Lung microvascular endothelial cell (primary cell): ENCODE measurements at regions not wholly inside any gene's neighbourhood (a gene's known extent, or its start where the extent isn't known, plus 50 kb on each side); places are given as distances from the start of the nearest gene placed in this dataset.

ENCODE experiments used
- DNase-seq, 2 donors: peaks; one replicate each; pipeline versions ENCODE4 v3.0.0 to v3.0.0-alpha.2; 2010; ENCODE audit warnings: low read depth in 2 of 2

DNA sequence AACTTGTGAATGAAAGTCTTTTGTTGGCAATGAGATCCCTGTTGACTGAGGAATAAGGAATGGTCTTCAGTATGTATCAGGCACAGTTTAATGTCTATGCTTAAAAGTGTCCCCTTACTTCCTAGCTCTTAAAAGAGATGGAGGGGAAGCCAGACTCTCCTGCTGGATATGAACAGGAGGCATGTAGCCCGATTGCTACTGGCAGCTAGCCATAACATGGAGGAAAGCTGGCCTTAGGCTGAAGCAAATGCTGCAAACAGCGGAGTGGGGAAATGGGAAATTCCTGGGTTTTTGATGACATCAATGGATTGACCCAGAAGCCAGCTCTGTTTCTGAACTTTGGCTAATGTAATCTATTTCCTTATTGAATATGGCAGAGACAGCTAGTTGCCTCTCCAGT is 266.1 kb downstream of the SLC4A3 start:
- DNase-seq: no peak

DNA sequence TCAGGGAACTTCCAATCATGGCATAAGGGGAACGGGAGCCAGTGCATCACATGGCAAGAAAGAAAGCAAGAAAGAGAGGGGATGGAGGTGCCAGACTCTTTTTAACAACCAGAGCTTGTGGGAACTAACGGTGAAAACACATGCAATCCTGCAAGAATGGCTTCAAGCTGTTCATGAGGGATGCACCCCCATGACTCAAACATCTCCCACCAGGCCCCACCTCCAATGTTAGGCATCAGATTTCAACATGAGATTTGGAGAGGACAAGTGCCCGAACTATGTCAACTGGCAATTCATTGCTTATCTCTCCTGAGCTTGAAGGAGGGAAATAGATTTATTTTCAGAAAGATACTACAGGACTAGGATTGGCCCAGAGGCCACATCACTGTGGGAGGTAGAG is 270.0 kb downstream of the SLC4A3 start:
- no peak for DNase-seq

DNA sequence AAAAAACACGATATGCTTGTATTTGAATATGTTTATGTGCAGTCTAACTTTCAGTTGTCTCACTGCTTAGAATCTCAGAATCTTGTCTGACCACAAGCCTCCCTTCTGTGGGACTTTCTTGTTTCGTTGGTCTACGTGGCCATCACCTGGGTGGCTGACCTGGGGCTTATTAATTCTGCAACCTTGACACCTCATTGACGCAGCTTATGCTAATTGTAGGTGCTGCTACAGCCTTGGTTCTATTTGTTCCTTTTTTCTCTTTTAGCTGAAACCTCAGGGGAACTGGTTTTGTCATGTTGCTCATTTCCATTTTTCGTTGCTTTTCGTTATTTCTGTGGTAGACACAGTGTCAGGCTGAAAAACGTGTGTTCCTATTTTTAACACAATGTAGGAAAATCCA is 273.7 kb downstream of the SLC4A3 start:
- no peak for DNase-seq

DNA sequence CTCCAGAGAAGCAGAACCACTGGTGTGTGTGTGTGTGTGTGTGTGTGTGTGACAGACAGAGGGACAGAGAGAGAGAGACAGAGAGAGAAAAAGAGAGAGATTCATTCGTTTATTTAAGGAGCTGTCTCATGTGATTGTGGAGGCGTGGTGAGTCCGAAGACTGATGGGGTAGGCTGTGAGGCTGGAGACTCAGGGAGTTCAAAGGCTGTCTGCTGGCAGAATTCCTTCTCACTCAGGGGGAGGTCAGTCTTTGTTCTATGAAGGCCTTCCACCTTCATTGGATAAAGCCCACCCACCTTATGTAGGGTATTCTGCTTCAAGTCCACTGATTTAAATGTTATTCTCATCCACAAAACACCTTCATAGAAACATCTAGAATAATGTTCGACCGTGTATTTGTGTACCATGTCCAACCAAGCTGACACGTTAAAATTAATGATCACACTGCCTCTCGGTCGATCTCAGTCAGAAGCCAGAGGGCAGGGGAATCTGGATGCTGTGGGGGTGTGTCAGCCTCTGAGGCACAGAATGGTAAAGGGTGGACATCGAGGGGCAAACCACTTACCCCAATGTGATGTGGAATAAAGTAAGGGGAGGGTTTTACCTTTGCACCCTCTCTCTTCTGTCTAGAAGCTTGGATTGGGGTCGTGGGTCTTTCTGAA is 275.6 kb downstream of the SLC4A3 start:
- no peak for DNase-seq

DNA sequence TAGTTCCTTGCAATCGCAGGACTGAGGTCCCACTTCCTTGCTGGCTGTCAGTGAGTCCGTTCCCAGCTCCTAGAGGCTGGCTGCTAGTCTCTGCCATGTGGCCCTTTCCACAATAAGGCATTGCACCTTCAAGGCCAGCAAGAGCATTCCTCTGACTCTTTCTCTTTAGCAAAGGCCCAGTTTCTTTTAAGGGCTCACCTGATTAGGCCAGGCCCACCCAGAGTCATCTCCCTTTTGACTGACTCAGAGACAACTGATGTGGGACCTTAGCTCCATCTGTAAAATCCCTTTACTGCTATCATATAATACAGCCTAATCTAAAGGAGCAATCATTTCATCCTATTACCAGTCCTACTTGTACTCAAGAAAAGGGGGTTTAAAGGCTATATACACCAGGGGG is 278.2 kb downstream of the SLC4A3 start:
- no peak for DNase-seq

DNA sequence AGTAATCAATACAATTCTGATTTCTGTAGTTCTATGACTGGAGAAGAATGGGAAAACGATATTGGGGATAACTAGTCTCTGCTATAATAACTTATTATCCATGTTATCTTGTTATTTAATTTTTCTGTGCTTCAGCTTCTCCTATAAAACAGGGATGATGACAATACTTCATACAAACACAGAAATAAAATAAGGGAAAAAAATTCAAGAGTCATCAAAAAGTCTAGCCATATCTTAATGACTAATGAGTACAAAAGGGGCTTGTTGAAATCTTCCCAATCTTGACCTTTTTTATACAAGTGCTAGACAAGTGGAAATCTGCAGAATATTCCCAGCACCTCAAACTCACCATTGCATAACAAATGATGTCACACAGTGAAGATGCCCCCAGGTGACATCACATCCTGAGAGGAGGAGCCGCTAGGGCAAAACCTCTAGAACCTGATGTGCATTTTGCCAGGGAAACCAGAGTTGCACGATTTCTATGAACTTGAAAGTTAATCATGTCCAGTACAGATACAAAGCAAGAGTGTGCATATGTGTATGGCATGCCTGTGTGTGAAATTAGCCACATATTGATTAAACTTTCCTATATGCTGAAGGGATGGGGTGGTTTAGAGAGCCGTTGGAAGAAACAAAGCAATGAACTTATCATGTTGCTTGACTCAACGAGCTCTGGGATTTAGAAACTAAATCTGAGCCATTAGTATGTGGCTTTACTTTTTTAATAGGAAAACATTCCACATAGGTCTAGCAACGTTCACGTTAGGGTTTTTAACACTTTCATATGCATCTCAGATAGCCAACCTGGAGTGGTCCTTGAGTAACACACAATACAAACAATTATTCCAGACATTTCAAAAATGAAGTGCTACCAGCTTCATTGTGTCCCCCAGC is 278.9 kb downstream of the SLC4A3 start:
- no peak for DNase-seq

DNA sequence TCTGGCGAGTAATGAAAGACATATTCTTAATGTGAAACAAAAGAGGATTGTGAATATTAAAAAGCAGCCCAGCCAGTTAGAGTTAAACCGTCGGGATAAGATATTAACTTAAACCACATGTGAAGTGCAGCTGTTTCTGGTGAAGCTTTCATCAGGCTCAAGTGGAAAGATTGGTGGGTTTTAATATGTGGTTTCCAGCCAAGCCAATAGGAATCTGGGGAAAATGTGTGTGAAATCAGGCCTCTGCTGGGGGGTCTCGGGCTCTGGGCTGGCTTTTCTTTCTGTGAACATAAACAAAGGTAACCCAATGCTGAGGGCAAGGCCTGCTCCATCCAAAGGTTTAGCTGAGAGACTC is 279.6 kb downstream of the SLC4A3 start:
- DNase-seq: no peak

DNA sequence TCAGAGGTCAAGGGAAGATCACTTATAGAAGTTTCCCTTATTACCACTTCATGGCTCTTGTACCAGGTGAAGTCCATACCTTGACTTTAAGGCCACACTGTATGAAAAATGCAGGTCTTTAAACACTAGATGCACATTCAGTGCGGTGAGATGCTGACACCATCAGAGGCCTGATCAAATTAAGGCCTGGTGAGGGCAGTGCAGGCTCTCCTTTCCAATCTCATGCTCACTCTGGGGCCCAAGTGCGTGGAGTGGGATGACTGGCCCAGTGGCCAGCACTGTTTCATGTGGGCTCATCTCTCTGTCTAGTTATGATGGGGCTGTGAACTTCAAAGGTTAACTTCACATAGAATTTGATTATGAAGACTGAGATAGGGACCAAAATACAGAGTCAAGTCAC is 281.1 kb downstream of the SLC4A3 start:
- no peak for DNase-seq

DNA sequence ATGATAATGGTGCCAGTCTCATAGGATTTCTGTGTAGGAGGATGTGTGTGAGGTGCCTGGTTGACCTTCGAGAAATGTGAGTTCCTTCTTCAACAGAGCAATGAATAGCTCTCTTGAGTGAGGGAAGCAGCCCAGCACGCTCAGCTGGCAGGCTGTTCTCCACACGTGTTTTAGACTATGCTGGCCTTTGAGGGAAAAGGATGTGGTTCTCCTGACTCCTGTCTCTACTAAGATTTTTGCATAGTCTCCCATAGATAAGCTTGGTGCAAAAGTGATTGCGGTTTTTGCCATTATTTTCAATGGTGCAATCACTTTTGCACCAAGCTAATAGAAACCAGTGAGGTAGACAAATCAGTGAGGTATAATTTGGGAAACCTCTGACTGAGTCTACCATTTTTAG is 284.1 kb downstream of the SLC4A3 start:
- DNase-seq: no peak

DNA sequence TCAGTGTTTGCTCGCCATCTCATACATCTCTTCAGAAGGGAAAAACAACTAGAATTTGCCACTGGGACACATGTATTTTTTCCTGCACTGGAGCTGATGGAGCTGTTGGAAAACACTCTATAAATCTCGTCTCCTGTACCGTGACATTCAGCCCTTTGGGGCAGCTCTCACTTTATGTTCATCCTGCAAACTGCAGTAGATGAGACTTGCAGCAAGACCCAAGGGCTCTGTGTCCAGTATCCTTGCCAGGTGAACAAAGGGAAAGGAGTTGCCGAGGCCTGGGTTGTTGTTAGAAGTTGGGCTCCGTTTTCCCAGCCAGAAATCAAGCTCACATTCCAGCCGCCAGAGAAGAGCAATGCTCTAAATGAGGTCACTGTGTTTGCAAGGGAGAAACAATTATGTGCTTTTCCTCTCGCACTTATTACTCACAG is 285.1 kb downstream of the SLC4A3 start:
- no peak for DNase-seq

DNA sequence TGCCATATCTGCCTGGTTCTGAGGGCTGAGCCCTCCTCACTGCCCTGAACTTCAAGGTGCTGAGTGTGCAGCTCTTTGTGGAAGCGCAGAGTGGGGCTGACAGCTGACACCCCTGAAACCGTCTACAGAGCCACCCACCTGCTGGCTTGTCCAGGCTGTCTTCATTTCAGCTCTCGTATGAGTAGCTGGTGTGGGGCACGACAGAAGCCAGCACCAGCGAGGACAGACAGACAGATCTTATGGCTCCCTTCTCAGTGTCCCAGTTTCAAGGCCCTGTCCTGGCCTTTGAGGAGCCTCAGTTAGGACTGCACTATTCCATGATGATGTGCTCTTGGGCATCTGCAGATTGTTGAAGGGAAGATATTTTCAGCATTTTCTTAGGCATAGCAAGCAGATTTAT is 287.1 kb downstream of the SLC4A3 start:
- no peak for DNase-seq

DNA sequence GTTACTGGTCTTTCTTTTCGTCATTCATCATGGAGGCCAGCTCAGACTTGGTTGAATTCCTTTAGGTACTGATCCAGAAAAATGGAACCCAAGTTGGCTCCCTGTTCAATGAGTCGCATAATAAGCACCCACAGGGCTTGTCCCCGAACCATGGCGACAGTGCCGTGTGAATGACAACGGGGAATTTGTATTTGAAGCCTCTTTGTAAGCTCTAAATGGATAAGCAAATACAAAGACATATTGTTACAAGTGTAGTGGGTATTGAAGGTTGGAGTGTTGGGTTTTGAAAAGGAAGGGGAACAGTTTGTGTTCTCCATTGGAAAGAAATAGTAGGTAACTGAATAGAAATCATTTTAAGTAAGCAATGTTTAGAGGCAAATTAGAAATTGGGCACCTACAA is 288.9 kb downstream of the SLC4A3 start:
- no peak for DNase-seq

DNA sequence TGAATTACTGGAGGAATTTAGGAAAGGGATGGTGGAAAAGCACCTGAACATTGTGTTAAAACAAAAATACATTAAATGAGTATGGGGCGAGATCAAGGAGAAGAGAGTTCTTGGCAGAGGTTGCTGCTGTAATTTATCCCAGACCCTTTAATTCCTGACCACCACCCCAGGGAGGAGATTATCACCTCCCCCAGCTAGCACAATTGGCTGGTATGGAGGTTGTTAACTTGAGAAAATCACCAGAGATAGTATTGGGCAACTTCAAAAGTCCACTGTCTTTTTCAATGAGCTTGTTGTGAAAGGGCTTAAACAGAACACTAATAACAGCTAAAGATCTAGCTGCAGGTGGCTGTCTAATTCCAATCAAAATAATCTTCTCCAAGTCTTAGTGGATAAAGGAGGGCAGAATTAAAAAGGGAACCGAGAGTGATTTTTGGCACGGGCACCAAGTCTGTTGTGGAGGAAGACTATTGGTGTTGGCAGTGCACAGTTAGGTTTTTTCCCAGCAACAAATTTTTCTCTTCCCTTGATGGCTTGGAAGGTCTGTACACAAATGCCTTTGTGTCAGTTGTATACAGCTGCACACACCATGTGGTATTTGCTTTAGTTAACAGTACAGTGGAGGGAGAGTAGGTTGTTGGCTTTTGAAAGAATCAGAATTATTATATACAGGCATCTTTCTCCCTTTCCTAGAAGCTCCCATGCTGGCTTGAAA is 289.5 kb downstream of the SLC4A3 start:
- no peak for DNase-seq

DNA sequence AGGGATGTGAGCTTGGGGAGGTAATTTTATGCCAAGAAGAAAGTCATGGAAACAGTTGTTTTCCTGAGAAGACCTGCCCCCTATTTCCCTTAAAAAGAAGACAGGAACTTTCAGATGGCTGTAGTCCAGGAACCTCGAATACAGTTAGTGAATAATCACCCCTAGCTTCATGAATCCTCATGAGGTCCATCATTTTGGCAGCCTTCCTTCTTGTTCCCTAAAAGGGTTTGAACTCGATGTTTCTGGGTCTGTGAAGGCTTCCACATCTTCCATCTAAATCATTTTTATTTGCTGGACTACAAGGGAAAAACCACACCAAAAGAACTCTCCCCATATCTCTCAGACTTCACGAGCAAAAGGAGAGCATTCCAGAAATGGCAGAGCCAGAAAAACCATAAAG is 290.8 kb downstream of the SLC4A3 start:
- no peak for DNase-seq

DNA sequence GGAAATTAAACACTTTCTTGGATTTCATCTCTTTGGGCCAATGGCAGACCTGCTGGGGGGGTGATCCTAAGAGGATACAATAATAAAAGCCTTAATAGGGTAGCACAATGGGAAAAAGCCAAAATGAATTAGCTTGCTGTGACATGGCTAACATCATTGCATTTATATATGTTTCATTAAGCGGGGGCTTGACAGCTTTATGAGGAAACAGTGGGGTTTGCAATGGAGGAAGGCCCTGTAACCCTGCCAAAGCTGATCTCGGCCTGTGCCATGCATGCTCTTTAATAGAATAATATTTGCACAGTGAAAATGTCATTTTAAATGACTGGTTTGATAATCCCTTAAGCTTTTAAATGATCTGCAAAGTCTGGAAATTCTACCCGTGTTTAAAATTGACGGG is 291.5 kb downstream of the SLC4A3 start:
- no peak for DNase-seq

DNA sequence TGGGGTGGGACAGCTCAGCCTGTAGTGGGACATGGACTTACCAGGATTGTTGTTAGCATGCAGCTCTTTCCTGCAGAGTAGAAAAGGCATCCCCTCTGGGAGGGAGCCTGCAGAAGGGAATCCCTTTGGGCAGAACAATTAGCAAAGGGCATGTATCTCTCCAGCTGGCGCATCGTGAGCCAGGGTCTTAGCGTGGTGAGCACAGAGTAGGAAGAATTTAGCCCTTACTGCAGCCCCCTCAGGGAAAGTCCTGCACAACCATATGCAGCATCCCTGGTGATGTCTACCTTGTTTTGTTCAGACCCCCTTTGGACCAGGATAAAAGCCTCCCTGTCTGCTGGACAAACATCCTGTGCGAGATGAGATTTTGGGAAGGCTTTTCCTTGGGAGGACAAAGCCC is 292.1 kb downstream of the SLC4A3 start:
- no peak for DNase-seq

DNA sequence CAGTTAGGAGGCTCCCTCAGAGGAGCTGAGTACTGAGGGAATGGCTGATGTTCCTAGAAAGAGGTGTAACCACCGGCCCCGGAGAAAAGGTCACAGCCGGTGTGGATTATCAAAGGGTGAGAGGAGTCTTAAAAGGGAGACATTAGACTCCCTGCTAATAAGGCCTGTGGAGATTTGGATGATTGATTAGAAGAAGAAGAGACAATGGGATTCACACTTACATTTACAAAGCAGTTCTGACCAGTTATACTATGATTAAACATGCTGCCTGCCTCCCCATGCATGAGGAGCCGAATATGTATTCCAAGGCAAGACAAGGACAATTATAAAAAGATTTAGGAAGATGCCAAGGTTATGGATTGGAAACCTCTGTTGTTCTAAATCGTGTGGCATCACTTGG is 302.4 kb downstream of the SLC4A3 start:
- DNase-seq: no peak

DNA sequence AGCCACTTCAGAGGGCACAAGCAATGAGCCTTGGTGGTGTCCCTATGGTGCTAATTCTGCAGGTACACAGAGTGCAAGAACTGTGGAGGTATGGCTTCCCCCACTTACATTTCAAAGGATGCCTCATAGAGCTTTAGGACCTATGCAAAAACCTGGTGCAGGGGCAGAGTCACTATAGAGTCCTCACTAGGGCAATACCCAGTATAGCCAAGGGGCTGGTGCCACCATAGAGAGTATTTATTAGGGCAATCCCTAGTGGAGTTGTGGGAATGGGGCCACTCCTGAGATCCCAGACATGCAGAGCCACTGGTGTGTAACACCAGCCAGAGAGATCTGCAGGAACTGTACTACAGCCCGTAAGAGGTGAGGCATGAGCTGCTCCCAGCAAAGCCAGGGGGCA is 312.2 kb downstream of the SLC4A3 start:
- no peak for DNase-seq

DNA sequence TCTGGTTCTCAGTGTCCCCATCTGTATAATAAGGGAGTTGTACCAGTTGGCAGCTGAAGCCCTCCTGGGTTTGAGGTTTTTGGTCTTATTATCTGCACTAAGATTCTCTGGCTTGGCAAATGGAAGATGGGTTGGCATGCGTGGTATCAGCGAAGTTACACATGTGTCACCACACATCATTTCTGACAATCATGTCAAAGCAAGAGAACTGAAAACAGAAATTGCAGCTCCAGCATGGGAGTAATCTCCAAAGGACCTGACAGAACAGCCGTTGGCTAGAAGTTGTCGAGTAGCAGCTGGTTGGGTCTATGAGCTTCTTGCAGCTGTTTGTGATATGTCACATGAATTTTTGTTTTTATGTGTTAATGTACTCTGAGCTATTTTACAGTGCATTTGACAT is 317.4 kb downstream of the SLC4A3 start:
- no peak for DNase-seq

DNA sequence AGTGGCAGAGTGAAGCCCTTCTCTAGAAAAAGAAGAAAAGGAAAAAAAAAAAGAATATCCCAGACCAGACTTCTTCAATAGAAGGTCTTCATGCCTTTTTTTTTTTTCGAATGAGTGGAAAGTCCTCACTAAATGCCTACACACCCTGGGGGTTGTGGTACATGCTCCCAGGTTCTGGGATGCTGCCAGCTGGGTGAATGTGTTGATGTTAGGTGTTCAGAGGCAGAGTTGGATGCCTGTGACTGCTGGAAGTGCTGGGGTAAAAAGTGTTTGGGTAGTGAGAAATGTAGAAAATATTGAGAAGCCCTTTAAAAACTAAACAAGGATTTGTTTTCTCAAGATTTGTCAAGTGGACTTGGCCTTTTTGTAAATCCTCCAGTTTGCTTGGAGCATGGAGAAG is 318.6 kb downstream of the SLC4A3 start:
- DNase-seq: no peak

DNA sequence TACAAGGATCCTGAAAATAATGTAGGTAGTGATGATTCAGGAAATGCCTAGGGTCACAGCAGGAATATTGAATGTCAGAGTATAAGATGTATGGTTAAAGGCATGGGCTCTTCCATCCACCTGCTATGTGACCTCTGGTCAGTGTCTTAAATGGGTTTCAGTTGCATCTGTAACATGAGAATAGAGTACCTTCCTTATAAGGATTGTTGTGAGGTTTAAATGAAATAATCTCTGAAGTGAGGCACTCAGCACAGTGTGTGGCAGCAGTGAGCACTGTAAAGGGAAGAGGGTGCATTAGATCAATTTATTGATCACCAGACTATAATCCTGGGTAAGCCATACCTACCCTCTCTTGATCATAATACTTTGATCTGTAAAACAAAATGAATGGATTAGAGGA is 319.1 kb downstream of the SLC4A3 start:
- DNase-seq: no peak

DNA sequence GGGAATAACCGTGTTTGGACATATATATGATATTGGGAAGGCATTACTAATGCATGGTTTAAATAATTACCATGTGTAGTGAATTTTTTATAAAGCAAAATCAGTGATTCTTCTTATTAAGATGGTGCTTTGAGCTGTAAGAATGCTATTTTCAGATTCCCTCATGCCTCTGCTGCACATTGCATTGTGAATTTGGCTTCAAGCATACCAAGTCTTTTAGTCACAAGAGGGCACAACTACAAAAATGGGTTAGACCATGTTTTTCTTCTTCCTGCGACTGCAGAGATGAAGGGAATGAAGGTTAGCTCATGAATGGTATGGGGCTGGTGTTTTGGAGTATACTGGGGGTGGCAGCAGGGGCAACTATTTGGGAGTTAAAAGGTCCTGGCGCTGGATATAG is 320.1 kb downstream of the SLC4A3 start:
- DNase-seq: no peak

DNA sequence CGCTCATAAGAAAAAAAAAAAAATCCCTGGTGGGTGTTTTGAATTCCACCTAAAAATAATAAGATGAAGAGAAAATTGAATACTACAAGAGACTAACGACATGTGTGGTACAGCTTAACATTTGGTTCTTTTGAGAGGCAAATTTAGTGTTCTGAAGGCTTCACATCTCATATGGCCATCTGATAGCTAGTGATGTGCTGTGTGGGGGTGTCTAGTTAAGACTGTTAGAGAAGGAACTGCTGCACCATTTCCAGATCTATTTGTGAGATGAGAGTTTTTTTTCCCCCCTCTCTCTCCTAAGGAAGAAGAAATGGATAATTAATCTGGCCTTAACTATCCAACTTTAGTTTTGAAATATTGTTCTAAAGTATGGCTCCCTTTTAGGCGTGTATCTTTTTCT is 321.6 kb downstream of the SLC4A3 start:
- no peak for DNase-seq
